Activated naive CD8-positive, alpha-beta T cell treated with anti-CD3 and anti-CD28 coated beads, Interleukin-2, amount 50 U/mL, for 24 hours (primary cell): ENCODE measurements at regions not wholly inside any gene's neighbourhood (a gene's known extent, or its start where the extent isn't known, plus 50 kb on each side); places are given as distances from the start of the nearest gene placed in this dataset.

Experiments
- ATAC-seq: fragments of 150-1000 bp; cut with Tn5 transposase; one replicate; pipeline ENCODE4 v1.10.0; 2021
- DNase-seq: peaks from one replicate; pipeline ENCODE4 v3.0.0; 2021
- H3K27ac Mint-ChIP-seq: one replicate; pipeline ENCODE4 v1.8.0; 2021; ENCODE audit warnings: mild to moderate bottlenecking, mixed read lengths
- H3K27me3 Mint-ChIP-seq: one replicate; pipeline ENCODE4 v1.8.0; 2021; ENCODE audit warnings: mixed read lengths
- H3K36me3 Mint-ChIP-seq: one replicate; pipeline ENCODE4 v1.8.0; 2021; ENCODE audit warnings: low read depth, mixed read lengths
- H3K4me1 Mint-ChIP-seq: one replicate; pipeline ENCODE4 v1.8.0; 2021; ENCODE audit warnings: mixed read lengths
- H3K4me3 Mint-ChIP-seq: one replicate; pipeline ENCODE4 v1.8.0; 2021; ENCODE audit warnings: mild to moderate bottlenecking, moderate library complexity, mixed read lengths
- H3K9me3 Mint-ChIP-seq: one replicate; pipeline ENCODE4 v1.8.0; 2021; ENCODE audit warnings: mixed read lengths

- Mint-ChIP-seq H3K36me3 (no peaks in the 10 kb centered on the region), H3K4me3 (no peak overlapping the region), H3K27ac (no peak overlapping the region), H3K27me3 (peaks cover 8% of the 10 kb centered on the region), H3K9me3 (peaks cover 6% of the 10 kb centered on the region), H3K4me1 (no peaks in the 10 kb centered on the region)
- DNase-seq (no peak), ATAC-seq (no peak)
These were observed 146.4 kb upstream of the LYZL2 start for GRCh38 chr10:30775779-30776591.

- peaks cover 8% of the 10 kb centered on the region for H3K27me3 Mint-ChIP-seq
- H3K27ac Mint-ChIP-seq = no peak overlapping the region
- H3K4me1 Mint-ChIP-seq = no peaks in the 10 kb centered on the region
- ATAC-seq (no peak), DNase-seq (no peak)
- no peaks in the 10 kb centered on the region for H3K36me3 Mint-ChIP-seq
- no peak overlapping the region for H3K4me3 Mint-ChIP-seq
- H3K9me3 Mint-ChIP-seq = peaks cover 9% of the 10 kb centered on the region
These were observed 144.7 kb upstream of the LYZL2 start for GRCh38 chr10:30774261-30774660.

GRCh38 chr10:30773501-30773900, 143.9 kb upstream of the LYZL2 start:
- H3K9me3 Mint-ChIP-seq = peaks cover 9% of the 10 kb centered on the region
- ATAC-seq (no peak), DNase-seq (no peak)
- H3K4me3 Mint-ChIP-seq = no peak overlapping the region
- H3K27ac Mint-ChIP-seq = no peak overlapping the region
- H3K27me3 Mint-ChIP-seq = peaks cover 7% of the 10 kb centered on the region
- no peaks in the 10 kb centered on the region for H3K36me3 Mint-ChIP-seq
- no peaks in the 10 kb centered on the region for H3K4me1 Mint-ChIP-seq

- H3K36me3 Mint-ChIP-seq = no peaks in the 10 kb centered on the region
- H3K9me3 Mint-ChIP-seq = peaks cover 9% of the 10 kb centered on the region
- DNase-seq (no peak), ATAC-seq (no peak)
- peaks cover 4% of the 10 kb centered on the region for H3K27me3 Mint-ChIP-seq
- no peaks in the 10 kb centered on the region for H3K4me1 Mint-ChIP-seq
- no peak overlapping the region for H3K4me3 Mint-ChIP-seq
- no peak overlapping the region for H3K27ac Mint-ChIP-seq
These were observed 141.3 kb upstream of the LYZL2 start for GRCh38 chr10:30770816-30771215.

- ATAC-seq (no peak), DNase-seq (no peak)
- H3K9me3 Mint-ChIP-seq = peaks cover 9% of the 10 kb centered on the region
- H3K27ac Mint-ChIP-seq = no peak overlapping the region
- H3K36me3 Mint-ChIP-seq = no peaks in the 10 kb centered on the region
- H3K4me1 Mint-ChIP-seq = no peaks in the 10 kb centered on the region
- no peak overlapping the region for H3K4me3 Mint-ChIP-seq
- H3K27me3 Mint-ChIP-seq = peaks cover 4% of the 10 kb centered on the region
These were observed 140.7 kb upstream of the LYZL2 start for GRCh38 chr10:30770229-30770628.

- no peak for ATAC-seq
- Mint-ChIP-seq H3K9me3 (peaks cover 9% of the 10 kb centered on the region), H3K27me3 (peaks cover 4% of the 10 kb centered on the region), H3K4me1 (no peaks in the 10 kb centered on the region), H3K4me3 (no peak overlapping the region), H3K36me3 (no peaks in the 10 kb centered on the region), H3K27ac (no peak overlapping the region)
- no peak for DNase-seq
These were observed 139.8 kb upstream of the LYZL2 start for GRCh38 chr10:30769361-30769760.

GRCh38 chr10:30765616-30766015, 136.1 kb upstream of the LYZL2 start:
- Mint-ChIP-seq H3K27ac (no peak overlapping the region), H3K9me3 (peaks cover 3% of the 10 kb centered on the region), H3K27me3 (no peaks in the 10 kb centered on the region), H3K36me3 (no peaks in the 10 kb centered on the region), H3K4me1 (no peaks in the 10 kb centered on the region), H3K4me3 (no peak overlapping the region)
- no peak for ATAC-seq
- DNase-seq = no peak

- Mint-ChIP-seq H3K4me3 (no peak overlapping the region), H3K27ac (no peak overlapping the region), H3K4me1 (no peaks in the 10 kb centered on the region), H3K9me3 (peaks cover 2% of the 10 kb centered on the region), H3K27me3 (no peaks in the 10 kb centered on the region), H3K36me3 (no peaks in the 10 kb centered on the region)
- no peak for DNase-seq
- no peak for ATAC-seq
These were observed 135.6 kb upstream of the LYZL2 start for GRCh38 chr10:30765022-30765615.

- no peaks in the 10 kb centered on the region for H3K27me3 Mint-ChIP-seq
- H3K27ac Mint-ChIP-seq = no peak overlapping the region
- H3K4me3 Mint-ChIP-seq = no peak overlapping the region
- peaks cover 7% of the 10 kb centered on the region for H3K4me1 Mint-ChIP-seq
- ATAC-seq = no peak
- no peak for DNase-seq
- H3K9me3 Mint-ChIP-seq = no peaks in the 10 kb centered on the region
- no peaks in the 10 kb centered on the region for H3K36me3 Mint-ChIP-seq
These were observed 134.4 kb upstream of the LYZL2 start for GRCh38 chr10:30763918-30764317.

- no peaks in the 10 kb centered on the region for H3K36me3 Mint-ChIP-seq
- H3K9me3 Mint-ChIP-seq = no peaks in the 10 kb centered on the region
- DNase-seq = no peak
- H3K4me3 Mint-ChIP-seq = no peak overlapping the region
- no peak for ATAC-seq
- no peak overlapping the region for H3K27ac Mint-ChIP-seq
- no peaks in the 10 kb centered on the region for H3K27me3 Mint-ChIP-seq
- peaks cover 8% of the 10 kb centered on the region for H3K4me1 Mint-ChIP-seq
These were observed 133.1 kb upstream of the LYZL2 start for GRCh38 chr10:30762620-30763019.

- H3K27me3 Mint-ChIP-seq = no peaks in the 10 kb centered on the region
- no peak for DNase-seq
- ATAC-seq = no peak
- H3K9me3 Mint-ChIP-seq = no peaks in the 10 kb centered on the region
- peaks cover 8% of the 10 kb centered on the region for H3K4me1 Mint-ChIP-seq
- no peak overlapping the region for H3K27ac Mint-ChIP-seq
- H3K4me3 Mint-ChIP-seq = no peak overlapping the region
- no peaks in the 10 kb centered on the region for H3K36me3 Mint-ChIP-seq
These were observed 129.9 kb upstream of the LYZL2 start for GRCh38 chr10:30759423-30759822.

GRCh38 chr10:30758338-30758737, 128.8 kb upstream of the LYZL2 start:
- Mint-ChIP-seq H3K4me1 (peaks cover 8% of the 10 kb centered on the region), H3K4me3 (no peak overlapping the region), H3K27me3 (no peaks in the 10 kb centered on the region), H3K9me3 (no peaks in the 10 kb centered on the region), H3K27ac (no peak overlapping the region), H3K36me3 (no peaks in the 10 kb centered on the region)
- DNase-seq (no peak), ATAC-seq (no peak)

GRCh38 chr10:30756896-30757295, 127.3 kb upstream of the LYZL2 start:
- Mint-ChIP-seq H3K4me1 (peaks cover 9% of the 10 kb centered on the region), H3K9me3 (no peaks in the 10 kb centered on the region), H3K4me3 (no peak overlapping the region)

GRCh38 chr10:30756151-30756550, 126.6 kb upstream of the LYZL2 start:
- Mint-ChIP-seq H3K9me3 (no peaks in the 10 kb centered on the region), H3K36me3 (no peaks in the 10 kb centered on the region), H3K4me1 (peaks cover 17% of the 10 kb centered on the region), H3K27ac (no peak overlapping the region), H3K27me3 (peaks cover 3% of the 10 kb centered on the region), H3K4me3 (no peak overlapping the region)
- no peak for ATAC-seq
- DNase-seq = no peak

More at GRCh38 chr10:30756896-30757295, 127.3 kb upstream of the LYZL2 start:
- no peak for ATAC-seq
- Mint-ChIP-seq H3K36me3 (no peaks in the 10 kb centered on the region), H3K27ac (no peak overlapping the region), H3K27me3 (peaks cover 2% of the 10 kb centered on the region)
- DNase-seq = no peak

- Mint-ChIP-seq H3K27me3 (peaks cover 3% of the 10 kb centered on the region), H3K9me3 (no peaks in the 10 kb centered on the region), H3K4me1 (peaks cover 23% of the 10 kb centered on the region), H3K27ac (no peak overlapping the region), H3K36me3 (no peaks in the 10 kb centered on the region), H3K4me3 (no peak overlapping the region)
- DNase-seq = no peak
- no peak for ATAC-seq
These were observed 125.9 kb upstream of the LYZL2 start for GRCh38 chr10:30755441-30755953.
